Esophagus muscularis mucosa (tissue), 4 donors: ENCODE measurements at regions not wholly inside any gene's neighbourhood (a gene's known extent, or its start where the extent isn't known, plus 50 kb on each side); places are given as distances from the start of the nearest gene placed in this dataset.

Experiments
- DNase-seq: peaks from one replicate; pipeline ENCODE4 v3.0.0-alpha.2; 2017; ENCODE audit errors: extremely low spot score
- H3K27ac ChIP-seq, 4 donors: fragments of 200-600 bp; sonication (generic); replicated peaks in 1 of 4; 1 replicate in 3 of 4; 2 replicates in 1 of 4; pipeline ENCODE4 v1.5.1; 2016 to 2019; ENCODE audit warnings: mild to moderate bottlenecking in 1 of 4
- H3K27me3 ChIP-seq, 4 donors: fragments of 200-600 bp; sonication (generic); one replicate each; pipeline versions ENCODE4 v1.5.1 to v1.6.0; 2016 to 2019
- H3K36me3 ChIP-seq, 4 donors: fragments of 200-600 bp; sonication (generic); one replicate each; pipeline ENCODE4 v1.5.1; 2016 to 2019
- H3K4me1 ChIP-seq, 4 donors: fragments of 200-600 bp; sonication (generic); one replicate each; pipeline ENCODE4 v1.5.1; 2016 to 2019
- H3K4me3 ChIP-seq, 4 donors: fragments of 200-600 bp; sonication (generic); 1 replicate in 2 of 4; 2 replicates in 2 of 4; pipeline ENCODE4 v1.5.1; 2016 to 2019; ENCODE audit warnings: mild to moderate bottlenecking in 4 of 4, moderate library complexity in 1 of 4
- H3K9me3 ChIP-seq, 4 donors: fragments of 200-600 bp; sonication (generic); 1 replicate in 3 of 4; 2 replicates in 1 of 4; pipeline ENCODE4 v1.5.1; 2016 to 2019
- EP300 ChIP-seq: sonication (generic); formaldehyde crosslinking; IDR thresholded peaks from one replicate; pipeline ENCODE4 v1.6.1; 2017; ENCODE audit warnings: antibody characterized with exemption
- POLR2A ChIP-seq: fragments of 450-650 bp; IDR thresholded peaks from one replicate; pipeline ENCODE4 v1.6.1; 2017; ENCODE audit warnings: antibody characterized with exemption, moderate library complexity, mild to moderate bottlenecking, low read depth
- POLR2AphosphoS5 ChIP-seq, 2 donors: sonication (generic); formaldehyde crosslinking; IDR thresholded peaks; one replicate each; pipeline ENCODE4 v1.6.1; 2017; ENCODE audit warnings: antibody characterized with exemption in 2 of 2
- WGBS: methylation state at CpG from one replicate; pipeline ENCODE4 v1.1.5; 2018; 5-methylcytosine and 5-hydroxymethylcytosine counted together
- intact Hi-C: fragments of 100-400 bp; cut with DNase I; formaldehyde crosslinking; loops from one replicate; pipeline ENCODE4 v1.15.1; 2023
- TF ChIP-seq, protein P1 (sequence below), 3 experiments: fragments of 200-600 bp in 2 of 3; fragments of 450-650 bp in 1 of 3; sonication (generic) in 2 of 3; IDR thresholded peaks; one replicate each; pipeline ENCODE4 v1.5.1; 2017 to 2019; ENCODE audit warnings: antibody characterized with exemption in 3 of 3, mild to moderate bottlenecking in 2 of 3, moderate library complexity in 1 of 3

DNA sequence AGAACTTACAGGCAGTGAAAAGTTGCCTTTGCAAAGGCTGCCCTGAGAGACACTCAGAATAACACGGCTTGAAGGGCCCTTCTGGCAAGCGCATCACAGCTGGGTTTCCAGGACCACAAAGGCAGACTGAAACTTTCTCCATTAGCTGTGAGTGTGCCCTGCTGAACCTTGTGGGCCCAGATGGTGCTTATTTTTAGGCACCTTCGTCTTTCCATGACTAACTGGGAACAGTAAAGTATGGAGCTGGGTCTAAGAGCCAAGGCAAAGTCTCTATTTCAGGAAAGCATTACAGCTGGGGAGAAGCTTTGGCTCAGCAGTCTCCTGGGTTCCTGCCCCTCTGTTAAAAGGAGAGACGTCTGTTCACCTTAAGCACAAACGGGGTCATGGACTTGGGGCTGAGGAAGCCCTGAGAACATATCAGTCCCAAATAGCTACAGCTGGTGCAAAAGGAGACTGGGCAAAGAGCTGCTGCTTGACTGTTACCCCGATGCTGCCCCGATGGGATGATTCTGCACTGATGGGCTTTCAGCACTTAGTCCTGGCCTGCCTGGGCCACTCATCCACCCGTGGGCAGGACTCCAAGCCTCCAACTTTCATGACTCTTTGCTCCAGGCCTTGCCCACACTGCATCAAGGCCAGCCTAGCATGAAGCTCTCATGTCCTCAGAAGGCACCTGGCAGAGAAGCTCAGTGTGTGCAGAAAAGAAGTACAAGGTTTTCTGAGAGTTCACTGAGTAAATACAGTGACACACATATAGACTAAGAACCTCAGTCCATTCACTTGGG lies 248.3 kb downstream of the PHLDA1 start:
- H3K4me3 ChIP-seq, result no peak overlapping the region
- no peak for DNase-seq
- no peaks in the 10 kb centered on the region for H3K36me3 ChIP-seq
- no peaks in the 10 kb centered on the region for H3K27me3 ChIP-seq
- TF ChIP-seq, protein P1, sequence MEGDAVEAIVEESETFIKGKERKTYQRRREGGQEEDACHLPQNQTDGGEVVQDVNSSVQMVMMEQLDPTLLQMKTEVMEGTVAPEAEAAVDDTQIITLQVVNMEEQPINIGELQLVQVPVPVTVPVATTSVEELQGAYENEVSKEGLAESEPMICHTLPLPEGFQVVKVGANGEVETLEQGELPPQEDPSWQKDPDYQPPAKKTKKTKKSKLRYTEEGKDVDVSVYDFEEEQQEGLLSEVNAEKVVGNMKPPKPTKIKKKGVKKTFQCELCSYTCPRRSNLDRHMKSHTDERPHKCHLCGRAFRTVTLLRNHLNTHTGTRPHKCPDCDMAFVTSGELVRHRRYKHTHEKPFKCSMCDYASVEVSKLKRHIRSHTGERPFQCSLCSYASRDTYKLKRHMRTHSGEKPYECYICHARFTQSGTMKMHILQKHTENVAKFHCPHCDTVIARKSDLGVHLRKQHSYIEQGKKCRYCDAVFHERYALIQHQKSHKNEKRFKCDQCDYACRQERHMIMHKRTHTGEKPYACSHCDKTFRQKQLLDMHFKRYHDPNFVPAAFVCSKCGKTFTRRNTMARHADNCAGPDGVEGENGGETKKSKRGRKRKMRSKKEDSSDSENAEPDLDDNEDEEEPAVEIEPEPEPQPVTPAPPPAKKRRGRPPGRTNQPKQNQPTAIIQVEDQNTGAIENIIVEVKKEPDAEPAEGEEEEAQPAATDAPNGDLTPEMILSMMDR (IDR thresholded peaks at IDR 0.05), result no peak
- no peak for TF ChIP-seq EP300
- no peak for TF ChIP-seq POLR2A
- no peak for TF ChIP-seq POLR2AphosphoS5 (IDR thresholded peaks at IDR 0.05)
- intact Hi-C loops, result no loop called here
- H3K4me1 ChIP-seq, result peaks cover 6 to 11% (median 8%) of the 10 kb centered on the region in 4 donors
- H3K9me3 ChIP-seq, result no peaks in the 10 kb centered on the region
- H3K27ac ChIP-seq, result no peak overlapping the region
- 83% methylated on average over 8 of the region's 8 CpGs for WGBS

DNA sequence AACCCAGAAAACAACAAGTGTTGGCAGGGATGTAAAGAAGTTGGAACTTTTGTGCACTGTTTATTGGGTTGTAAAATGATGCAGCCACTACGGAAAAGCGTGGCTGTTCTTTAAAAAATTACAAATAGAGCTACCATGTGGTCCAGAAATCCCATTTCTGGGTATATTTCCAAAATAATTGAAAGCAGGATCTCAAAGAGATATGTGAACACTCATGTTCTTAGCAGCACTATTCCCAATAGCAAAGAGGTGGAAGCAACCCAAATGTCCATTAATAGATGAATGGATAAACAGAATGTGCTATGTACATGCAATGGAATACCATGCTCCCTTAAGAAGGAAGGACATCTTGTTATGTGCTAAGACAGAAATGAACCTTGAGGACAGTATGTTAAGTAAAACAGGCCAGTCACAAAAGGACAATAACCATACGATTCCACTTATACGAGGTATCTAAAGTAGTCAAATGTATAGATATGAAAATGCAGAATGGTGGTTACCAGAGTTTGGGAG lies 249.5 kb downstream of the PHLDA1 start:
- WGBS, result 94% methylated on average over 4 of the region's 4 CpGs
- no peak overlapping the region for H3K4me3 ChIP-seq
- no peaks in the 10 kb centered on the region for H3K9me3 ChIP-seq
- intact Hi-C loops, result no loop called here
- DNase-seq, result no peak
- no peaks in the 10 kb centered on the region for H3K36me3 ChIP-seq
- H3K4me1 ChIP-seq, result peaks cover 6 to 11% (median 8%) of the 10 kb centered on the region in 4 donors
- H3K27me3 ChIP-seq, result no peaks in the 10 kb centered on the region
- TF ChIP-seq POLR2A, result no peak
- no peak for TF ChIP-seq POLR2AphosphoS5 (IDR thresholded peaks at IDR 0.05)
- TF ChIP-seq, protein P1 (IDR thresholded peaks at IDR 0.05), result no peak
- no peak for TF ChIP-seq EP300
- H3K27ac ChIP-seq, result no peak overlapping the region

DNA sequence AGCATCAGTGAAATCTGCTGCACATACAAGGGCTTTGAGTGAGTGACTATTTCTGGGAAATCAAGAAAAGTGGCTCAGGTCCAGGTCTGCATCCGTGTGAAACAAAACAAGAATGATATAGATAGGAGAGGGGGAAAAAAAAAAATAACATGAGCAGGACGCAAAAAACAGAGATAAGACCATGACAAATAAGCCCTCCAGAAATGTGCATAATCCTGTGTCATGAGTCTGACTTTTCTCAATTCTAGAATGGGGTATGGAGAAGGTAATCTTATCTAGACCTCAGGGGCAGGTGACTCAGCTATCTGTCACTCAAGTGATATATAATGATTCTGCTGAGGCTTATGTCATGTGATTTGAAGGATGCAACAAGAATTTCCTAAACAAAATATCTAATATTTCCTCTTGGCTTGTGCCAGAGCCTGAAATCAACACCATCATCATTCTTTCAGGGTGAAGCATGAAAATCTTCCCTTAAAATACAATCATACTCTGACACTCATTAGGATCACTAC lies 250.0 kb downstream of the PHLDA1 start:
- Histone ChIP-seq H3K4me1 (peaks cover 6 to 11% (median 8%) of the 10 kb centered on the region in 4 donors), H3K9me3 (no peaks in the 10 kb centered on the region), H3K4me3 (no peak overlapping the region), H3K27me3 (no peaks in the 10 kb centered on the region), H3K36me3 (no peaks in the 10 kb centered on the region), H3K27ac (no peak overlapping the region)
- 56% methylated on average over 2 of the region's 2 CpGs for WGBS
- no peak for TF ChIP-seq POLR2AphosphoS5 (IDR thresholded peaks at IDR 0.05)
- no peak for TF ChIP-seq EP300
- TF ChIP-seq, protein P1 (IDR thresholded peaks at IDR 0.05), result no peak
- no peak for TF ChIP-seq POLR2A
- intact Hi-C loops, result no loop called here
- DNase-seq, result no peak

DNA sequence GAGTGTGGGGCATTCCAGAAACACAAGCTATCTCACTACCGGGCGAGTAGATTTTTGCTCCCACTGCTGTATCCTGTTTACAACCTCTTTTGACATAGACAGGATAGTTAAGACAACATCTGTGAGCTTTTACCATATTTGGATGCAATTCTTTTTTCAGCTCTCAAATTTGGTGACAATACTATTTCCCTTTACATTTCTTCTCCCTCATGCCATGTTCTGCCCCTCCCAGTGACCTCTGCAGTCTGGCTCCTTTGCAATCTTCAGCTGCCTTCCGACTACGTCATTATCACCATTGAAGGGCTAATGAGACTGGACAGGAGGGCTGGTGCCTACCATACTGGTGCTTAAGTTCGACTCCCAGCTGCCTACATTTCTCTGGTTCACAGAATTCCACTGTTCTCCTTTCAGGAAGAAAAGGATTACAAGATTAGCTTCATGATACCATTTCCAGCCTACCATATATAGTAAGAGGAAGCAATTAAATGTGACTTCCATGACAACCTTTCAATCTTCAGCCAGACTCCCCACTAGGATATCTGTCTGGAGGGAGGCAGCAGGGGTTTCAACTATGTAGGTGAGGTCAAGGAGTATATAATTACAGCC lies 251.6 kb downstream of the PHLDA1 start:
- no peaks in the 10 kb centered on the region for H3K27me3 ChIP-seq
- H3K4me1 ChIP-seq, result peaks cover 6 to 11% (median 8%) of the 10 kb centered on the region in 4 donors
- no peak overlapping the region for H3K4me3 ChIP-seq
- 93% methylated on average over 5 of the region's 5 CpGs for WGBS
- no peak overlapping the region for H3K27ac ChIP-seq
- no peaks in the 10 kb centered on the region for H3K9me3 ChIP-seq
- intact Hi-C loops, result no loop called here
- TF ChIP-seq, protein P1 (IDR thresholded peaks at IDR 0.05), result no peak
- TF ChIP-seq EP300 (no peak), POLR2A (no peak), POLR2AphosphoS5 (IDR thresholded peaks at IDR 0.05) (no peak)
- no peak for DNase-seq
- H3K36me3 ChIP-seq, result no peaks in the 10 kb centered on the region
